ENCODE measurements at regions not wholly inside any gene's neighbourhood (a gene's known extent, or its start where the extent isn't known, plus 50 kb on each side); places are given as distances from the start of the nearest gene placed in this dataset.
A peak's percentile ranks its signal among the peaks of the same experiment; 100 is the strongest.

- TF ChIP-seq ELF1 (tag; IDR thresholded peaks at IDR 0.05) (peak; percentile 57; the same call in 1 of the 2 replicates), CXXC5 (CRISPR knock-in tag; IDR thresholded peaks at IDR 0.05) (0 out of 2 replicates have a peak, but pooled peaks have one; percentile 25)
- TF ChIP-seq, protein P1, sequence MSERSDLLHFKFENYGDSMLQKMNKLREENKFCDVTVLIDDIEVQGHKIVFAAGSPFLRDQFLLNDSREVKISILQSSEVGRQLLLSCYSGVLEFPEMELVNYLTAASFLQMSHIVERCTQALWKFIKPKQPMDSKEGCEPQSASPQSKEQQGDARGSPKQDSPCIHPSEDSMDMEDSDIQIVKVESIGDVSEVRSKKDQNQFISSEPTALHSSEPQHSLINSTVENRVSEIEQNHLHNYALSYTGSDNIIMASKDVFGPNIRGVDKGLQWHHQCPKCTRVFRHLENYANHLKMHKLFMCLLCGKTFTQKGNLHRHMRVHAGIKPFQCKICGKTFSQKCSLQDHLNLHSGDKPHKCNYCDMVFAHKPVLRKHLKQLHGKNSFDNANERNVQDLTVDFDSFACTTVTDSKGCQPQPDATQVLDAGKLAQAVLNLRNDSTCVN (CRISPR knock-in tag; IDR thresholded peaks at IDR 0.05): no peak
Measured at GRCh38 chrX:46446727-46447378, 98.4 kb downstream of the ZNF674 start (continued).

GRCh38 chrX:46444011-46444410, 101.2 kb downstream of the ZNF674 start:
- FAIRE-seq (no peak), ATAC-seq (no peak), DNase-seq (ENCODE audit: extremely low read depth in 1 of 4, low spot score in 3 of 4) (peak in 2 of 4 experiments; percentile 4 to 14)
- no TSS peak for BruUV-seq (replicated peaks)
- Histone ChIP-seq H2AFZ (ENCODE audit: low read depth, low read length) (no peak overlapping the region), H3K27ac (ENCODE audit: extremely low read depth, low read depth, low read length) (no peak overlapping the region), H3K9me1 (ENCODE audit: control insufficient read depth, insufficient read depth, low read length) (no peaks in the 10 kb centered on the region), H3K79me2 (ENCODE audit: control insufficient read depth, insufficient read depth, low read length) (no peaks in the 10 kb centered on the region), H3K27me3 (ENCODE audit: control insufficient read depth in 2 of 2, insufficient read depth in 2 of 2, low read length in 2 of 2) (no peaks in the 10 kb centered on the region), H3K9me3 (replicated peaks; ENCODE audit: control insufficient read depth, insufficient read depth, low read depth, low read length) (no peaks in the 10 kb centered on the region), H3K9ac (ENCODE audit: insufficient read depth in 1 of 2, low read depth in 2 of 2, low read length in 2 of 2) (no peak overlapping the region), H4K20me1 (replicated peaks; ENCODE audit: control insufficient read depth, insufficient read depth, low read length) (no peaks in the 10 kb centered on the region), H3K4me2 (ENCODE audit: insufficient read depth, low read length) (no peak overlapping the region), H3K4me3 (no peak overlapping the region), H3K36me3 (ENCODE audit: control insufficient read depth, insufficient read depth, low read length) (no peaks in the 10 kb centered on the region), H3K4me1 (replicated peaks in 1 of 2; ENCODE audit: control insufficient read depth in 2 of 2, insufficient read depth in 2 of 2, low read length in 2 of 2) (peaks cover 0 to 6% of the 10 kb centered on the region in 2 experiments; a peak in 2 of 5 replicates)
- intact Hi-C loops (cut with micrococcal nuclease) (no loop called here), in situ Hi-C loops (cut with MboI) (no loop called here)
- POLR2A ChIA-PET: no interaction called here
- CTCF ChIA-PET (ENCODE audit: low intra/inter-chr PET ratio): no interaction called here
- TF ChIP-seq FOSL1 (tag; conservative IDR thresholded peaks at IDR 0.05): peak; percentile 49
- TF ChIP-seq NFE2 (IDR thresholded peaks at IDR 0.05; ENCODE audit: low read depth): peak; percentile 78
- TF ChIP-seq, protein P2, sequence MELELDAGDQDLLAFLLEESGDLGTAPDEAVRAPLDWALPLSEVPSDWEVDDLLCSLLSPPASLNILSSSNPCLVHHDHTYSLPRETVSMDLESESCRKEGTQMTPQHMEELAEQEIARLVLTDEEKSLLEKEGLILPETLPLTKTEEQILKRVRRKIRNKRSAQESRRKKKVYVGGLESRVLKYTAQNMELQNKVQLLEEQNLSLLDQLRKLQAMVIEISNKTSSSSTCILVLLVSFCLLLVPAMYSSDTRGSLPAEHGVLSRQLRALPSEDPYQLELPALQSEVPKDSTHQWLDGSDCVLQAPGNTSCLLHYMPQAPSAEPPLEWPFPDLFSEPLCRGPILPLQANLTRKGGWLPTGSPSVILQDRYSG (tag; conservative IDR thresholded peaks at IDR 0.05; ENCODE audit: low read depth): no peak
- TF ChIP-seq ARID1B (IDR thresholded peaks at IDR 0.05): no peak
- no peak for TF ChIP-seq FOXP4 (CRISPR knock-in tag; IDR thresholded peaks at IDR 0.05; ENCODE audit: borderline replicate concordance)
- TF ChIP-seq RFX1 (IDR thresholded peaks at IDR 0.05): no peak
- TF ChIP-seq KDM4B (IDR thresholded peaks at IDR 0.05; ENCODE audit: borderline replicate concordance in 2 of 2, low read depth in 1 of 2): no peak
- TF ChIP-seq ZNF280B (CRISPR knock-in tag; IDR thresholded peaks at IDR 0.05): no peak
- TF ChIP-seq, protein P3, sequence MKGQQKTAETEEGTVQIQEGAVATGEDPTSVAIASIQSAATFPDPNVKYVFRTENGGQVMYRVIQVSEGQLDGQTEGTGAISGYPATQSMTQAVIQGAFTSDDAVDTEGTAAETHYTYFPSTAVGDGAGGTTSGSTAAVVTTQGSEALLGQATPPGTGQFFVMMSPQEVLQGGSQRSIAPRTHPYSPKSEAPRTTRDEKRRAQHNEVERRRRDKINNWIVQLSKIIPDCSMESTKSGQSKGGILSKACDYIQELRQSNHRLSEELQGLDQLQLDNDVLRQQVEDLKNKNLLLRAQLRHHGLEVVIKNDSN (CRISPR knock-in tag; IDR thresholded peaks at IDR 0.05): no peak
- TF ChIP-seq ZNF436 (CRISPR knock-in tag; IDR thresholded peaks at IDR 0.05): no peak
- peak; percentile 52; the same call in 1 of the 2 replicates for TF ChIP-seq BACH1 (tag; IDR thresholded peaks at IDR 0.05)
- no peak for TF ChIP-seq PHB (CRISPR knock-in tag; IDR thresholded peaks at IDR 0.05)
